ENCODE measurements at regions not wholly inside any gene's neighbourhood (a gene's known extent, or its start where the extent isn't known, plus 50 kb on each side); places are given as distances from the start of the nearest gene placed in this dataset.

GRCh38 chr20:12592756-12593155 lies 416.0 kb upstream of the SPTLC3 start:
- H3K36me3 ChIP-seq (ENCODE audit: control insufficient read depth in 2 of 2, extremely low read depth in 1 of 2, insufficient read depth in 2 of 2, low read length in 2 of 2): no peaks in the 10 kb centered on the region
- dilution Hi-C loops (cut with MboI; ENCODE audit: extremely low pct_ligation_motif_present, low sequenced_read_pairs): no loop called here
- H3K9me1 ChIP-seq (ENCODE audit: control insufficient read depth, extremely low read depth, insufficient read depth, low read length): no peaks in the 10 kb centered on the region
- no peaks in the 10 kb centered on the region for H3K9me3 ChIP-seq (ENCODE audit: control insufficient read depth, low read depth, low read length)
- H2AFZ ChIP-seq (ENCODE audit: control insufficient read depth, low read length): no peak overlapping the region
- FAIRE-seq (no peak), DNase-seq (ENCODE audit: low read depth, low spot score) (no peak)
- H3K4me1 ChIP-seq (ENCODE audit: control insufficient read depth, extremely low read depth, insufficient read depth, low read length): no peaks in the 10 kb centered on the region
- no peak overlapping the region for H3K27ac ChIP-seq (ENCODE audit: control insufficient read depth, insufficient read depth, low read length)
- no peak overlapping the region for H3K4me3 ChIP-seq (ENCODE audit: control insufficient read depth in 2 of 3, extremely low read depth in 1 of 3, insufficient read depth in 2 of 3, low read depth in 1 of 3, low read length in 3 of 3)
- no peaks in the 10 kb centered on the region for H3K27me3 ChIP-seq (ENCODE audit: control insufficient read depth, extremely low read depth, insufficient read depth, low read length)
- no peaks in the 10 kb centered on the region for H4K20me1 ChIP-seq (ENCODE audit: control insufficient read depth, extremely low read depth, insufficient read depth, low read length)
- TF ChIP-seq EZH2 (IDR thresholded peaks at IDR 0.05; ENCODE audit: low read length): no peak
- no peak for TF ChIP-seq CTCF (optimal IDR thresholded peaks at IDR 0.05 in 1 of 3, IDR thresholded peaks at IDR 0.05 in 1 of 3, conservative IDR thresholded peaks at IDR 0.05 in 1 of 3; ENCODE audit: extremely low read depth in 1 of 3, insufficient read depth in 2 of 3, low read length in 3 of 3)
- no peak overlapping the region for H3K4me2 ChIP-seq (ENCODE audit: control insufficient read depth, extremely low read depth, insufficient read depth, low read depth, low read length)
- no peak overlapping the region for H3K9ac ChIP-seq (ENCODE audit: control insufficient read depth, extremely low read depth, insufficient read depth, low read length)
- no peaks in the 10 kb centered on the region for H3K79me2 ChIP-seq (ENCODE audit: control insufficient read depth, insufficient read depth, low read length)

GRCh38 chr20:12593342-12593873 lies 415.4 kb upstream of the SPTLC3 start:
- Histone ChIP-seq H3K27me3 (ENCODE audit: control insufficient read depth, extremely low read depth, insufficient read depth, low read length) (no peaks in the 10 kb centered on the region), H3K9me1 (ENCODE audit: control insufficient read depth, extremely low read depth, insufficient read depth, low read length) (no peaks in the 10 kb centered on the region), H3K4me2 (ENCODE audit: control insufficient read depth, extremely low read depth, insufficient read depth, low read depth, low read length) (no peak overlapping the region), H3K27ac (ENCODE audit: control insufficient read depth, insufficient read depth, low read length) (no peak overlapping the region), H3K9me3 (ENCODE audit: control insufficient read depth, low read depth, low read length) (no peaks in the 10 kb centered on the region), H2AFZ (ENCODE audit: control insufficient read depth, low read length) (no peak overlapping the region), H3K79me2 (ENCODE audit: control insufficient read depth, insufficient read depth, low read length) (no peaks in the 10 kb centered on the region), H3K4me3 (ENCODE audit: control insufficient read depth in 2 of 3, extremely low read depth in 1 of 3, insufficient read depth in 2 of 3, low read depth in 1 of 3, low read length in 3 of 3) (no peak overlapping the region), H3K36me3 (ENCODE audit: control insufficient read depth in 2 of 2, extremely low read depth in 1 of 2, insufficient read depth in 2 of 2, low read length in 2 of 2) (no peaks in the 10 kb centered on the region), H3K4me1 (ENCODE audit: control insufficient read depth, extremely low read depth, insufficient read depth, low read length) (no peaks in the 10 kb centered on the region), H3K9ac (ENCODE audit: control insufficient read depth, extremely low read depth, insufficient read depth, low read length) (no peak overlapping the region), H4K20me1 (ENCODE audit: control insufficient read depth, extremely low read depth, insufficient read depth, low read length) (no peaks in the 10 kb centered on the region)
- dilution Hi-C loops (cut with MboI; ENCODE audit: extremely low pct_ligation_motif_present, low sequenced_read_pairs): no loop called here
- DNase-seq (ENCODE audit: low read depth, low spot score) (no peak), FAIRE-seq (no peak)
- TF ChIP-seq EZH2 (IDR thresholded peaks at IDR 0.05; ENCODE audit: low read length) (no peak), CTCF (optimal IDR thresholded peaks at IDR 0.05 in 1 of 3, IDR thresholded peaks at IDR 0.05 in 1 of 3, conservative IDR thresholded peaks at IDR 0.05 in 1 of 3; ENCODE audit: extremely low read depth in 1 of 3, insufficient read depth in 2 of 3, low read length in 3 of 3) (no peak)
